Osteocyte (in vitro differentiated cells): ENCODE measurements at regions not wholly inside any gene's neighbourhood (a gene's known extent, or its start where the extent isn't known, plus 50 kb on each side); places are given as distances from the start of the nearest gene placed in this dataset. TPM values are rescaled to one million over a fixed set of nuclear protein-coding genes. Genes with fewer than 3 reads are reported as not detected.
A peak's percentile ranks its signal among the peaks of the same experiment; 100 is the strongest.

ENCODE experiments used
- DNase-seq: peaks from one replicate; pipeline ENCODE4 v3.0.0; 2021; ENCODE audit warnings: mixed read lengths; ENCODE audit not compliant: unreplicated experiment; ENCODE audit errors: extremely low spot score
- H3K27ac Mint-ChIP-seq: one replicate; pipeline ENCODE4 v1.8.0; 2021; ENCODE audit warnings: mild to moderate bottlenecking, mixed read lengths; ENCODE audit not compliant: unreplicated experiment
- H3K27me3 Mint-ChIP-seq: one replicate; pipeline ENCODE4 v1.8.0; 2021; ENCODE audit warnings: mixed read lengths; ENCODE audit not compliant: unreplicated experiment
- H3K36me3 Mint-ChIP-seq: one replicate; pipeline ENCODE4 v1.8.0; 2021; ENCODE audit warnings: mixed read lengths; ENCODE audit not compliant: unreplicated experiment
- H3K4me1 Mint-ChIP-seq: one replicate; pipeline ENCODE4 v1.8.0; 2021; ENCODE audit warnings: mixed read lengths; ENCODE audit not compliant: unreplicated experiment
- H3K4me3 Mint-ChIP-seq: one replicate; pipeline ENCODE4 v1.8.0; 2021; ENCODE audit warnings: mild to moderate bottlenecking, moderate library complexity, mixed read lengths; ENCODE audit not compliant: unreplicated experiment
- H3K9me3 Mint-ChIP-seq: one replicate; pipeline ENCODE4 v1.8.0; 2021; ENCODE audit warnings: mixed read lengths; ENCODE audit not compliant: unreplicated experiment
- CTCF ChIP-seq: fragments of 200-600 bp; sonication (generic); IDR thresholded peaks from 2 replicates; pipeline ENCODE4 v1.5.0; 2021; ENCODE audit warnings: antibody characterized with exemption, mild to moderate bottlenecking, moderate library complexity
- microRNA-seq: library from miRNA; unstranded; fragments of <30 nt; microRNA quantifications from one replicate; pipeline ENCODE4 v1.1.0, GENCODE V29; 2020; ENCODE audit not compliant: unreplicated experiment

GRCh38 chr1:168370586-168370985, 89.9 kb downstream of the TBX19 start:
- Mint-ChIP-seq H3K36me3 (peaks cover 2% of the 10 kb centered on the region), H3K9me3 (no peaks in the 10 kb centered on the region), H3K27ac (no peak overlapping the region), H3K27me3 (peaks cover 37% of the 10 kb centered on the region), H3K4me3 (no peak overlapping the region), H3K4me1 (no peaks in the 10 kb centered on the region)
- DNase-seq, result no peak
- TF ChIP-seq CTCF, result no peak

GRCh38 chr1:168369655-168370054, 89.0 kb downstream of the TBX19 start:
- H3K9me3 Mint-ChIP-seq, result no peaks in the 10 kb centered on the region
- no peak overlapping the region for H3K4me3 Mint-ChIP-seq
- peaks cover 2% of the 10 kb centered on the region for H3K36me3 Mint-ChIP-seq
- DNase-seq, result no peak
- no peak overlapping the region for H3K27ac Mint-ChIP-seq
- no peak for TF ChIP-seq CTCF
- no peaks in the 10 kb centered on the region for H3K4me1 Mint-ChIP-seq
- H3K27me3 Mint-ChIP-seq, result peaks cover 40% of the 10 kb centered on the region

GRCh38 chr1:168368131-168368530, 87.5 kb downstream of the TBX19 start:
- no peak overlapping the region for H3K4me3 Mint-ChIP-seq
- H3K27me3 Mint-ChIP-seq, result peaks cover 52% of the 10 kb centered on the region
- H3K36me3 Mint-ChIP-seq, result peaks cover 2% of the 10 kb centered on the region
- no peaks in the 10 kb centered on the region for H3K4me1 Mint-ChIP-seq
- no peaks in the 10 kb centered on the region for H3K9me3 Mint-ChIP-seq
- no peak overlapping the region for H3K27ac Mint-ChIP-seq
- DNase-seq, result no peak
- TF ChIP-seq CTCF, result no peak

- Mint-ChIP-seq H3K9me3 (no peaks in the 10 kb centered on the region), H3K4me1 (no peaks in the 10 kb centered on the region), H3K4me3 (no peak overlapping the region), H3K27ac (no peak overlapping the region), H3K27me3 (peaks cover 65% of the 10 kb centered on the region), H3K36me3 (peaks cover 2% of the 10 kb centered on the region)
- TF ChIP-seq CTCF, result peak; percentile 31
- no peak for DNase-seq
Measured at GRCh38 chr1:168365719-168366479, 85.2 kb downstream of the TBX19 start.

Small RNAs in the stretch of these regions (microRNA-seq; reads per million reads assigned to microRNA genes)
- gene MIR557, result not detected
